Upper lobe of right lung (tissue), 1 donor: ENCODE measurements at regions not wholly inside any gene's neighbourhood (a gene's known extent, or its start where the extent isn't known, plus 50 kb on each side); places are given as distances from the start of the nearest gene placed in this dataset.
"Not testable (repeated sequence)": the region's sequence is repeated elsewhere in the genome, so short reads cannot be mapped to it uniquely, and the experiment has no call there.

Experiments used
- ATAC-seq: fragments of 200-7000 bp; cut with Tn5 transposase; one replicate; pipeline ENCODE4 v1.9.1; 2020; ENCODE audit warnings: mild to moderate bottlenecking, moderate library complexity
- DNase-seq: peaks from one replicate; pipeline ENCODE4 v3.0.0-alpha.2; 2020
- H3K27ac ChIP-seq: fragments of 200-600 bp; one replicate; pipeline ENCODE4 v1.8.0; 2022
- H3K27me3 ChIP-seq: fragments of 200-600 bp; one replicate; pipeline ENCODE4 v1.8.0; 2022; ENCODE audit warnings: mild to moderate bottlenecking
- H3K36me3 ChIP-seq: fragments of 200-600 bp; one replicate; pipeline ENCODE4 v1.8.0; 2022
- H3K4me1 ChIP-seq: fragments of 200-600 bp; one replicate; pipeline ENCODE4 v1.8.0; 2022
- H3K4me3 ChIP-seq: fragments of 200-600 bp; one replicate; pipeline ENCODE4 v1.8.0; 2022; ENCODE audit warnings: mild to moderate bottlenecking
- H3K9me3 ChIP-seq: fragments of 200-600 bp; one replicate; pipeline ENCODE4 v1.8.0; 2022
- intact Hi-C: fragments of 100-400 bp; cut with DNase I; formaldehyde crosslinking; loops from one replicate; pipeline ENCODE4 v1.11.0; 2022
- TF ChIP-seq, protein P1 (sequence below): fragments of 200-600 bp; IDR thresholded peaks from one replicate; pipeline ENCODE4 v1.8.0; 2022; ENCODE audit warnings: antibody characterized with exemption
- donor health status: DM: no; HTN: yes; CAD: no; lungs with severe emphysema.

DNA sequence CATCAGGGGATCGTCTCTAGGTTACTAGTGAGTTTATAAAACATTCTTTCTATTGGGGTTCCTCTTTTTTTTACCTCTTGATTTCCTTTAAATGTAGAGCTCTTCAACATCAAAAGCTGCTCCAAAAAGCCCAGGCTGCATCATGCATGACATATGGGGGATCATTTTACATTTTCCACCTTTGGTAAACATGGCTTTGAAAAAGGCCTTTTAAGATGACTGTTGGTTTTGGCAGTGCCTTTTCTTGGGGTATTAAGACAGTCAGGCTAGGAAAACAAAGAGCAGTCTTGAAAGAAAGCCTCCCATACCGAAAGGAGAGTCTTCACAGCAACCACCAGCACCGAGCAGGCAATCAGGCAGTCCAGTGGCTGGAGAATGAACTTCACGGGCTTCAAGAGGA is 73.2 kb downstream of the NPEPL1 start:
- Histone ChIP-seq H3K27ac (no peak overlapping the region), H3K36me3 (no peaks in the 10 kb centered on the region), H3K4me1 (no peaks in the 10 kb centered on the region), H3K27me3 (peaks cover 28% of the 10 kb centered on the region), H3K4me3 (no peak overlapping the region), H3K9me3 (no peaks in the 10 kb centered on the region)
- DNase-seq (peak; percentile 9), ATAC-seq (no peak)
- TF ChIP-seq, protein P1, sequence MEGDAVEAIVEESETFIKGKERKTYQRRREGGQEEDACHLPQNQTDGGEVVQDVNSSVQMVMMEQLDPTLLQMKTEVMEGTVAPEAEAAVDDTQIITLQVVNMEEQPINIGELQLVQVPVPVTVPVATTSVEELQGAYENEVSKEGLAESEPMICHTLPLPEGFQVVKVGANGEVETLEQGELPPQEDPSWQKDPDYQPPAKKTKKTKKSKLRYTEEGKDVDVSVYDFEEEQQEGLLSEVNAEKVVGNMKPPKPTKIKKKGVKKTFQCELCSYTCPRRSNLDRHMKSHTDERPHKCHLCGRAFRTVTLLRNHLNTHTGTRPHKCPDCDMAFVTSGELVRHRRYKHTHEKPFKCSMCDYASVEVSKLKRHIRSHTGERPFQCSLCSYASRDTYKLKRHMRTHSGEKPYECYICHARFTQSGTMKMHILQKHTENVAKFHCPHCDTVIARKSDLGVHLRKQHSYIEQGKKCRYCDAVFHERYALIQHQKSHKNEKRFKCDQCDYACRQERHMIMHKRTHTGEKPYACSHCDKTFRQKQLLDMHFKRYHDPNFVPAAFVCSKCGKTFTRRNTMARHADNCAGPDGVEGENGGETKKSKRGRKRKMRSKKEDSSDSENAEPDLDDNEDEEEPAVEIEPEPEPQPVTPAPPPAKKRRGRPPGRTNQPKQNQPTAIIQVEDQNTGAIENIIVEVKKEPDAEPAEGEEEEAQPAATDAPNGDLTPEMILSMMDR: no peak
- intact Hi-C loops: no loop called here

- H3K9me3 ChIP-seq, ATAC-seq, intact Hi-C loops, H3K4me3 ChIP-seq, H3K4me1 ChIP-seq, H3K36me3 ChIP-seq, DNase-seq, H3K27ac ChIP-seq: not testable (repeated sequence)
- H3K27me3 ChIP-seq: peaks cover 28% of the 10 kb centered on the region
Observed at GRCh38 chr20:58767817-58768216, 75.2 kb downstream of the NPEPL1 start.
